Activated CD4-positive, CD25-positive, alpha-beta regulatory T cell (primary cell): ENCODE measurements at regions not wholly inside any gene's neighbourhood (a gene's known extent, or its start where the extent isn't known, plus 50 kb on each side); places are given as distances from the start of the nearest gene placed in this dataset.

Experiments used
- DNase-seq, 4 experiments: peaks; one replicate each; lab custom pipeline; 2025; lab: John Stamatoyannopoulos, UW

DNA sequence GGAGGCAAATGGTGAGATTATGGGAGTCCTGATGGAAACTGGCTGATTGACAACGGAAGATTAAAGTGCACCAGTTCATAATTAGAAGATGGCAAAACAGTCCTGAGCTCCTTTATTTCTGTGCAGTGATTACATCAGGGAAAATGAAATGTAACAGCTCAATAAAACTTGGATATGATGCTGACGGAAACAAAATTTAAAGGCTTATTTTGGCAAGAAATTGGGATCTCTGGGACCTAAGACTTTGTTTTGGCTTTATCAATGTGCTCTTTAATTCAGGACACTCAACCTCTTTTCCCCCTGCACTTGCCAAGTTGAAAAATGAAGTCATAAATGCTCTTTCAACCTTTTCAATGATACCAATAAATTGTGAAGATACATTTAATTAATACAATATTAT lies 226.8 kb downstream of the C6orf118 start:
- no peak for DNase-seq

GRCh38 chr6:165081944-165082532 lies 227.4 kb downstream of the C6orf118 start:
- no peak for DNase-seq

DNA sequence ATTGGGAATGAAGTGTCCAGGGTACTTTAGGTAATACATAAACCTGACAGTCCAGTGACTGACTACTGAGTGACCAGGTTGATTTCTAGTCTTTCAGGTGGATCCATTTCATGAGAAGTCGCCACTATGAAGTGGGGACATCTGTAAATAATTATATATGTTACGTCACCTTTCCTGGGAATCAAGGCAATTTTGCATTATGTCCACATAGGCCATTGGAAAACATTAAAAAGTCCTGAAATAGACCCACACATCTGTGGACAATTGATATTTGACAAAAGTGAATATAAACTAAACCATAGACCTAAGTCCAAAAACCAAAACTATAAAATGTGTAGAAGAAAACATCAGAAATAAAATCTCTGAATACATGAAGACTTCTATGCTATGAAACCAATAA lies 231.5 kb downstream of the C6orf118 start:
- no peak for DNase-seq

DNA sequence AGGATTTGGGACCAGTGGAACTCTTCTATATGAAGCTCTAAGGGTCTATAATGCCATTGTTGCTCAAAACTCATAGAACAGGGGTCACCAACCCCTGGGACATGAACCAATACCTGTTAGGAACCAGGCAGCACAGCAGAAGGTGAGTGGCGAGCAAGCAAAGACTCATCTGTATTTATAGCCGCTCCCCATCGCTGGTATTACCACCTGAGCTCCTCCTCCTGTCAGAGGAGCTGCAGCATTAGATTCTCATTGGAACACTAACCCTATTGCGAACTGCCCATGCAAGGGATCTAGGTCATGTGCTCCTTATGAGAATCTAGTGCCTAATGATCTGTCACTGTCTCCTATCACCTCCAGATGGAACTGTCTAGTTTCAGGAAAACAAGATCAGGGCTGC lies 237.5 kb downstream of the C6orf118 start:
- DNase-seq, result no peak

DNA sequence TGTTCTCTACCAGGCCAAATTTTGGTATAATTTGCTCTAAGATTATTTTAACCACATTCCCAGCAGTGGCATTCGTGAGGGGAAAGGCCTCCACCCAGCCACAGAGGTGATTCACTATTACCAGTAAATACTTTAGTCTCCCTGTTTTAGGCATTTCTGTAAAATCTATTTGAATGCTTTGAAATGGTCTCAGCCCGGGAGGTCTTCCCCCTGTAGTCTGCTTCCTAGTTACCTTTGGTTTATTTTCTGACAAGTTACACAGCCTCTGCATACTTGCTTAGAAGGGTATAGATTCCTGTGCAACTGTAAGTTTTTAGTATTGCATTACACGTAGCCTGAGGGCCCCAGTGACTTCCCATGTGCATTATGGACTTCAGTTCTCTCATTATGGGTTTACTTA lies 248.7 kb downstream of the C6orf118 start:
- no peak for DNase-seq

GRCh38 chr6:165059032-165059431 lies 250.4 kb downstream of the C6orf118 start:
- DNase-seq, result no peak

DNA sequence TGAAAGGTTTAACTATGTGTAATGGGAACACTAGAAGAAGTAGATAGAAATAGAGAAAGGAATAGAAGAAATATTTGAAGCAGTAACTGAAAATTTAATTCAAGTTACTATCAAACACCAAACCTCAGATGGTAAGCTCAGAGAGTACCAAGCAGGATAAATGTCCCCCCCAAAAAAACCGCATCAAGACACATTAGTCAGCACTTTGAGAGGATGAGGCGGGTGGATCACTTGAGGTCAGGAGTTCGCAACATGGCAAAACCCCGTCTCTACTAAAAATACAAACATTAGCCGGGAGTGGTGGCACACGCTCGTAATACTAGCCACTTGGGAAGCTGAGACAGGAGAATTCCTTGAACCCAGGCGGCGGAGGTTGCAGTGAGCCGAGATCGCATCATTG lies 253.1 kb downstream of the C6orf118 start:
- no peak for DNase-seq

DNA sequence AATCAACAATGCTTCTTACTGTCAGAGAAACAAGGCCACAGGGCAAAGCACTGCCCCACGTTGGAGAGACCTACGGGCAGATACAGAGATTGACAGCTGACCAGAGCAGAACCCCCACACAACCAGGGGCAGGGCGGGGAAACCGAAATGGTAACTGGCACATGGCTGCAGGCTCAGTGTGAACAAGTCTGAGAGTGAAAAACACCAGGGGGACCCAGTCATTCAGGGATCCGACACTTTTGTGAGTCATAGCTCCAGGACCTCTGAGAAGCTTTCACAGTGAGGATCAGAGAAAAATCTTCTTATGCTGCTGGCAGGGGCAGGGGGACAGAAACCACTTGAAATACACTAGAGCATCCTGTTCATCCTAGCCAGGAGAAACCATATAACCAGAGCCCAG lies 254.2 kb downstream of the C6orf118 start:
- no peak for DNase-seq

DNA sequence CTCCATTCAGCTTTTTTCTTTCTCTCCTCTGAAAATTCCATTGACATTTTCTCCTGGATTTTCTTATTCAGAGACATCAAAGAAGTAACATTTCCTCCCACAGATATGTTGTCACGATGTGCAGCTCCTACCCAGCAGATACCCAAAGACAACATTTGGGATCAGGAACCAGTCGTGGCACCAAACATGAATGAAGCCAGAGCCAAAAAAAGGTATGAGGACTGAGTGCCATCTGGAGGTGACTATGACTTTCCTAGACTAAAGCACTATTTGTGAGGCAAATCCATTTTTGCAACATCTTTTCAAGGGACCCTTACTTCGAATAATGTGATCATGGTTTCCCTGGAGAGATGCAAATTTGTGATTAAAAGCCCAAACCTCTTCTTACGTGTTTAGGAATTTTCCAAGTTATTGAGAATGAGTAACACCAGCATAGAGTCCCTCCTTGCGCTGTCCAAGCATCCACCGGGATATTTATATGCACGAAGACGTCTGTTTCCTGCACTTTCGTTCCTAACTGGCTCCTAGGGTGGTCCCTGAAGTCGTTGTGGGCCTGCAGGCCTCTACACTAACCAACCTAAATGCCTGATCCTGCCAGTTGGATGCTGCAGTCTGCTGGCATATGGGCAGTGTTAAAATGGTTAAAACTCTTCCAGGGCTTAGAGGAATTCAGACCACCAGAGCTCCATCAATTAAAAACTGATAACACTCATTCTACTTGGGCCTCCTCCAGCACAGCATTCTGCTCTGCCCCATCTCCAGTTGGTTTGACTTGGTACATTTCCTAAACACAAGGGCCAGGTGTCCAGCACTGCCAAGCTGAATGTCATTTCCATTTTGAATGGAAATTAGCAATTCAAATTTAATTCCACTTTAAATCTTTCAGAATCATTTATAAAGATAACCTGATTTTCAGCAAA lies 256.6 kb downstream of the C6orf118 start:
- DNase-seq, result no peak

DNA sequence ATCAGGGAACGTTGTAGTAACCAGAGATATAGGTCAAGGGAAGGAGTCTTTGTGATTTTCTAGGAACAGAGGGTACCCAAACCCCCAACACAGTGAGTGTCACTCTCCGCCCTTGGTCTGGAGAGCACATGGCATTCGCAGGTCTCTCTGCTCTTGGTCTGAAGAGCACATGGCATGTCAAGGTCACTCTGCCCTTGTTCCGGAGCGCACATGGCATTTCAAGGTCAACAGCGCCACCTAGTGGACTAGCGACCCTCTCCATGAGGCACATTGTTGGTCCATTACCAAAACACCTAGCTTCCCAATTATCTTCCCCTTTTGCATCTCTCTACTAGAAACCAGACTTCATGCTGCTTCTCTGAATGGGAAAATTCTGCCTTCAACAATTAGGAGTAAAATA lies 260.0 kb downstream of the C6orf118 start:
- DNase-seq, result no peak

GRCh38 chr6:165047952-165048351 lies 261.5 kb downstream of the C6orf118 start:
- no peak for DNase-seq

DNA sequence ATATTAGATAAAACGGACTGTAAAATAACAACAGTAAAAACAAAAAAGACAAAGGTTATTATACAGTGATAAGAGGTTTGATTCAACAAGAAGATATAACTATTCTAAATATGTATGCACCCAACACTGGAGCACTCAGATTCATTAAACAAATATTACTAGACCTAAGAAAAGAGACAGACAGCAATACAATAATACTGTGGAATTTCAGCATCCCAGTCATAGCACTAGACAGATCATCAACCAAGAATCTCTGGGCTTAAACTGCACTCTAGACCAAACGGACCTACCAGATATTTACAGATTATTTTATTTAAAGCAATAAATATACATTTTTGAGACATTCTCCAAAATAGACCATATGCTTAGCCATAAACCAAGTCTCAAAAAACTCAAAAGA lies 263.8 kb downstream of the C6orf118 start:
- no peak for DNase-seq

- no peak for DNase-seq
Observed at GRCh38 chr6:165042912-165043311, 266.5 kb downstream of the C6orf118 start.

DNA sequence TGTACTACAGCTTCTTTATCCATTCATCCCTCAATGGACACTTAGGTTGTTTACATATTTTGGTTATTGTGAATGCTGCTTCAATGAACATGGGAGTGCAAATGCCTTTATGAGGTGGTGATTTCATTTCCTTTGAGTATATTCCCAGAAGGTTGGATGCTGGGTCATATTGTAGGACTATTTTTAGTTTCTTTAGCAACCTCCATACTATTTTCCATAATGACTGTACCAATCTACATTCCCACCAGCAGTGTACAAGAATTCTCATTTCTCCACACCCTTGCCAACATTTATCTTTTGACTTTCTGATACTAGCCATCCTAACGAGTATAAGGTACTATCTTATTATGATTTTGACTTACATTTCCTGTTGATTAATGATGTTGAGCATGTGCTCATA lies 269.0 kb downstream of the C6orf118 start:
- DNase-seq, result no peak

DNA sequence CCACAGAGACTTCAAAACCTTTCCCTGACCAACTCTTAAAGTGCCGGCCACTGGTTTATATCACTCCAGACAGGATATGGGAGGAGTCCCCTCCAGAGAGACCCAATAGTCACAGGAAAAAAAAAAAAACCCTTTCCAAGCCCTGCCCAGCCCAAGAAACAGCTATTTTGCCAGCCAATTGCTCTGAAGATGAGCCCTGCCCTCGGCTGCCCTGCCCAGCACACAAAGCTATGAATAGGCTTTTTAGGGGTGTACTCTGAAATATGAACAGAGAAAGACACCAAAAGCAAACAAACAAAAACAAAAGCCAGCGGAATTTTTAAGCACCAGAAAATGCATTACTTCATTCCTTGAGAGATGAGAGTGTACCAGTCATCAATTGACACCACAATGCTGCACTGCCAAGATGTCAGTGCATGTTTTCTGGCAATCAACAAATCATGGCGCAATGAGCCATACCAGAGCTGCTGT lies 275.1 kb downstream of the C6orf118 start:
- no peak for DNase-seq

DNA sequence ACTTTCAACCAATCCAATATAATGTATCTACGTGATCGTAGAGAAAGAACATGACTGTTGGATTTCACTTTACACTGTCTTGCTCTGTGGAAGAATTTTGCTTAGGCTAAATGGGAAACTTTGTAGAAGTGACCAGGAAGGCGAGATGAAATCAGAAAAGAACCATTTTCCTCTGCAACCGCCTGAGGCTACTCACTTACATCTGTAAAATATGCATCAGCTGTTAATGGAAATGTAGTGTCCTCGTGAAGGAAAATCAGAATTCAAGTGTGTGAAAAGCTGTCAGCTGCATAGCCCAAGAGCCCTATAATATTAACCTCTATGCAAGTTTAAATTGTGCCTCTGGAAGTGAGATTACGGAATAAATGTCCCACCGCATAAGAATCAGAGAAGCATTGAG lies 277.9 kb downstream of the C6orf118 start:
- no peak for DNase-seq

GRCh38 chr6:165025040-165025439 lies 284.4 kb downstream of the C6orf118 start:
- DNase-seq, result no peak

DNA sequence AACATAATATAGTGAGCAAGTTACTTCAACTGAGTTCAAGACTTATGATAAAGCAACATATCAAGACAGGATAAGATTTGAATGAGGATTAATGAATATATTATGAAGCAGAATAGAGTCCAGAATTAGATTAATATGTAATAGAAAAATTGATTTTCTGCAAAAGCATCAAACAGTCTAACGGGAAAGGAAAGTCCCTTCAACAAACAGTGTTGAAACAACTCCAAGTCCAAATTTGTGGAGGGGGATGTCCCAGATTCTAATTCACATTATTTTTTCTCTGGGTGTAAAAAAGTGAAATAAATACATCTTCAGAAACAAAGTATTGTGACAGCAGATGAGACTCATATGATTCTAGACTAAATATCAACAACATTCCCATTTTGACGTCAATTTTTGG lies 289.7 kb downstream of the C6orf118 start:
- no peak for DNase-seq

DNA sequence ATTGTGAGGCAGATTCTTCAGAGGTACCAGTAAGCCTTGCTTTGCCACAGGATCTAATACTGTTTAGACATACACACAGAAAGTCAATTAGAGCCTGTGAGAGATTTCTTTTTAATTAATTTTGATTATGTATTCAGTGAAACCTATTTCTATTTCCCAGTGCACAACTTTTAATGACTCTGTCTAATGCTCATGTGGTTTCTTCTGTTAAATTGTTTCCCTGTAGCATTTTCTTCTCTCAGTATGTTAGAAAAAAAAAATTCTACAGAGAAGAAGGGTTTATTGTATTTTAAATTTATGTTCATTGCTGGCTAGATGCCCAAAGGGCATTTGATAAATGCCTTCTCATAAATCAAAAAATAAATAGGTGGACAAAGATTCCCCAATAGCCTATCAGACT lies 293.7 kb downstream of the C6orf118 start:
- DNase-seq, result no peak

DNA sequence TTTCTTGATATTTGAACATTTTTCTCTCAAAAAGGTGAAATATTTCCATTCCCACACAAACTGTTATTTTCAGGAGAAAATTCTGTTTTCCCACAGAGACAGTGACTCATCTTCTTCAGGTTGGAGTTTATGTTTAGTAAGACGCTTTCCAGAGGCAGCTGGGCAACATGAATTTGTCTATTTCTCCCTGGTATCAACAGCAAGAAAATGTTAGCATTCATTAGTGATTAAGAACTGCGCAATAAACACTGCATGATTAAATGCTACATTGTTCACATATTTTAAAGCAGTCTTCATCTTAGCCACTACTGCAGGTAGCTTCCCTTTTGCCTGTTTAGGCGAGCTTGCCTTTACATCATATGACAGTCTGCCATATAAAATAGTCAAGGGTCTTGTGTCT lies 295.7 kb downstream of the C6orf118 start:
- DNase-seq, result no peak

GRCh38 chr6:165012183-165012582 lies 297.2 kb downstream of the C6orf118 start:
- no peak for DNase-seq

DNA sequence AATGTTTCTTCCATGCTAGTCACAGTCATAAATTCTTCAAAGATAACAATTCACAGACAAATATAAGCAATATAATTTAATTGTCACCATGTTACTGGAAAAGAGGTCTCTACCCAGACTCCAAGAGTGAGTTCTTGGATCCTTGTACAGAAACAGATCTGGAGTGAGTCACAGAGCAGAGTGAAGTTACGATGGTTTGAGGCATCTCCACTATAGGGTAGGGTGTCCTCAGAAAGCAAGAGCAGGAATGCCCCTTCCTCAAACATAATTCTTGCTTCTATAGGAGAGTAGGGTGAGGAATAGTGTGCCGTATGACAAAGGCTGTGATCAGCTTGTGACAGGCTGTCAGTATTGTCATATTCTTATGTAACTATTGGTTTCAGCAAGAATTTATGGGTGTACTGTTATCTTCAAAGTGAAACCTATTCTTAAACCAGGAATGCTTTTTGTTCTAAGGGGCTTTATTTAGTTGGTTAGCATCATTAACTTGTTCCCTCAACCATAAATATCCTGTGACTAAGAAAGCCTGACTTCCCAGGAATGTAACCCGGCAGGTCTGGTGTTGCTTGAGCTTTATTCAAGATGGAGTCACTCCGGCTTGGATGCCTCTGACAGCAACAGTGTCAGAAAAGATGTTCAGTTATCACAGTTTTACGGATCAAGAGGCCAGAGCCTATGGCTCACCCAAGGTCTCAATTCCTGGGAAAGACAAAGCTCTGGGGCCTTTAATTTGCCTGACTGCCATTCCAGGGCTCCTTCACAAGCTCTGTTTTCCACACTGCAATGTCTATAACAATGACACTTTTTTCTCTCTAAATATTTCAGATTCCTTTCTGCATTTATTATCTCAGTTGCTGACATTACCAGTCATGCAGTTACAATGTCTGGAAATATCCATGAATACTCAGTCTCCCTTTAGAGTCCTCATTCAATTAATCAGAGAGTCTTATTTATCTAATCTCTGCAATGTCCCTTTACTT lies 298.6 kb downstream of the C6orf118 start:
- DNase-seq, result no peak
